ENCODE measurements at regions not wholly inside any gene's neighbourhood (a gene's known extent, or its start where the extent isn't known, plus 50 kb on each side); places are given as distances from the start of the nearest gene placed in this dataset.

DNA sequence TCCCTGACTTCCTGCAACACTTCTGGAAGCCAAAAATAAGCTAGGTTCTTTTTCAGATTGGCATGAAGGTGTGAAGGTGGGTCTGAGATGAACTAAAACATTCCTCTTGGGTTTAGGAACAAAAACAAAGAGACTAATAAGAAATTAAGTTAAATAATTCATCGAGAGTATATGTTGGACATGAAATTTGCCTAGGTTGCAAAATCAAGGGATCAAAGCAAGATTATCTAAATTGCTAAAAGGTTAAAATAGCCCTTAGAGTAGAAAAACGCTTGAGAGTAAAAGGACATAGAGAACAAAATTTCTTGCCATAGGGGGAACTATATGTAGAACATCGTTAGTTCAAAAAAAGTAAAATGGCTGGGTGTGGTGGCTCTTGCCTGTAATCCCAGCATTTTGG lies 845.9 kb upstream of the NXPH2 start:
- Histone ChIP-seq H2AFZ (ENCODE audit: low read depth, low read length) (no peak overlapping the region), H3K36me3 (ENCODE audit: control insufficient read depth in 2 of 2, extremely low read depth in 1 of 2, insufficient read depth in 2 of 2, low read length in 2 of 2) (no peaks in the 10 kb centered on the region), H3K4me1 (ENCODE audit: control insufficient read depth, extremely low read depth, insufficient read depth, low read length) (no peaks in the 10 kb centered on the region), H3K4me2 (ENCODE audit: insufficient read depth, low read length) (no peak overlapping the region), H3K9me3 (replicated peaks; ENCODE audit: control insufficient read depth, insufficient read depth, low read length) (no peaks in the 10 kb centered on the region), H3K9ac (replicated peaks; ENCODE audit: extremely low read depth, insufficient read depth, low read length) (no peak overlapping the region), H3K27ac (ENCODE audit: insufficient read depth, low read depth, low read length) (no peak overlapping the region), H3K79me2 (ENCODE audit: control insufficient read depth, insufficient read depth, low read length) (no peaks in the 10 kb centered on the region), H3K27me3 (ENCODE audit: control insufficient read depth in 2 of 2, insufficient read depth in 2 of 2, low read length in 2 of 2) (no peaks in the 10 kb centered on the region), H3K9me1 (replicated peaks; ENCODE audit: control insufficient read depth, extremely low read depth, insufficient read depth, low read length) (no peaks in the 10 kb centered on the region), H3K4me3 (replicated peaks in 1 of 3; ENCODE audit: insufficient read depth in 1 of 3, low read depth in 1 of 3, low read length in 3 of 3) (no peak overlapping the region), H4K20me1 (replicated peaks; ENCODE audit: control insufficient read depth, extremely low read depth, insufficient read depth, low read length) (no peaks in the 10 kb centered on the region)
- FAIRE-seq (no peak), DNase-seq (ENCODE audit: low read depth, low spot score) (no peak)
- ChIA-PET POLR2A (no interaction called here), CTCF (no interaction called here)
- BruUV-seq (replicated peaks) = no TSS peak
- intact Hi-C loops (cut with micrococcal nuclease) = no loop called here
- TF ChIP-seq MYC (IDR thresholded peaks at IDR 0.05; ENCODE audit: low read depth, low read length) = no peak
- no peak for TF ChIP-seq FOS (IDR thresholded peaks at IDR 0.05; ENCODE audit: borderline replicate concordance, insufficient read depth, low read length)
- TF ChIP-seq POLR2A (IDR thresholded peaks at IDR 0.05; ENCODE audit: low read depth, low read length) = no peak
- no peak for TF ChIP-seq GATA2 (IDR thresholded peaks at IDR 0.05; ENCODE audit: insufficient read depth, insufficient read length, low read depth, low read length)
- TF ChIP-seq, protein P1, sequence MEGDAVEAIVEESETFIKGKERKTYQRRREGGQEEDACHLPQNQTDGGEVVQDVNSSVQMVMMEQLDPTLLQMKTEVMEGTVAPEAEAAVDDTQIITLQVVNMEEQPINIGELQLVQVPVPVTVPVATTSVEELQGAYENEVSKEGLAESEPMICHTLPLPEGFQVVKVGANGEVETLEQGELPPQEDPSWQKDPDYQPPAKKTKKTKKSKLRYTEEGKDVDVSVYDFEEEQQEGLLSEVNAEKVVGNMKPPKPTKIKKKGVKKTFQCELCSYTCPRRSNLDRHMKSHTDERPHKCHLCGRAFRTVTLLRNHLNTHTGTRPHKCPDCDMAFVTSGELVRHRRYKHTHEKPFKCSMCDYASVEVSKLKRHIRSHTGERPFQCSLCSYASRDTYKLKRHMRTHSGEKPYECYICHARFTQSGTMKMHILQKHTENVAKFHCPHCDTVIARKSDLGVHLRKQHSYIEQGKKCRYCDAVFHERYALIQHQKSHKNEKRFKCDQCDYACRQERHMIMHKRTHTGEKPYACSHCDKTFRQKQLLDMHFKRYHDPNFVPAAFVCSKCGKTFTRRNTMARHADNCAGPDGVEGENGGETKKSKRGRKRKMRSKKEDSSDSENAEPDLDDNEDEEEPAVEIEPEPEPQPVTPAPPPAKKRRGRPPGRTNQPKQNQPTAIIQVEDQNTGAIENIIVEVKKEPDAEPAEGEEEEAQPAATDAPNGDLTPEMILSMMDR (IDR thresholded peaks at IDR 0.05; ENCODE audit: extremely low read depth in 1 of 2, insufficient read depth in 1 of 2, low read depth in 1 of 2, low read length in 2 of 2) = no peak
- no peak for TF ChIP-seq POLR2AphosphoS5 (IDR thresholded peaks at IDR 0.05; ENCODE audit: insufficient read depth, low read depth, low read length)
- TF ChIP-seq JUN (IDR thresholded peaks at IDR 0.05; ENCODE audit: borderline replicate concordance, insufficient read depth, insufficient read length, low read depth) = no peak
- TF ChIP-seq EZH2 (IDR thresholded peaks at IDR 0.05; ENCODE audit: borderline replicate concordance, low read depth, low read length, severe bottlenecking) = no peak
- TF ChIP-seq, protein P2, sequence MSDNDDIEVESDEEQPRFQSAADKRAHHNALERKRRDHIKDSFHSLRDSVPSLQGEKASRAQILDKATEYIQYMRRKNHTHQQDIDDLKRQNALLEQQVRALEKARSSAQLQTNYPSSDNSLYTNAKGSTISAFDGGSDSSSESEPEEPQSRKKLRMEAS (IDR thresholded peaks at IDR 0.05; ENCODE audit: insufficient read depth, insufficient read length) = no peak
- dilution Hi-C loops (cut with MboI; ENCODE audit: extremely low pct_ligation_motif_present, low sequenced_read_pairs) = no loop called here
